Posterior cingulate gyrus (tissue), 11 donors: ENCODE measurements at regions not wholly inside any gene's neighbourhood (a gene's known extent, or its start where the extent isn't known, plus 50 kb on each side); places are given as distances from the start of the nearest gene placed in this dataset.
A peak's percentile ranks its signal among the peaks of the same experiment; 100 is the strongest.
"Not testable (repeated sequence)": the region's sequence is repeated elsewhere in the genome, so short reads cannot be mapped to it uniquely, and the experiment has no call there.

ENCODE experiments used
- DNase-seq, 10 donors: peaks; one replicate each; pipeline versions ENCODE4 v3.0.0 to v3.0.0-alpha.2; 2020 to 2021; ENCODE audit warnings: mixed read lengths in 3 of 10
- intact Hi-C: fragments of 100-400 bp; cut with DNase I; formaldehyde crosslinking; loops from one replicate; pipeline ENCODE4 v1.15.1; 2023

- DNase-seq: no peak
- intact Hi-C loops: no loop called here
Measured at GRCh38 chr6:11411593-11411992, 126.0 kb upstream of the TMEM170B start.

- peak in 4 of 10 donors; percentile 14 to 83 (median 30) for DNase-seq
- intact Hi-C loops: no loop called here
Measured at GRCh38 chr6:11410539-11411307, 126.8 kb upstream of the TMEM170B start.

GRCh38 chr6:11409371-11409770 lies 128.2 kb upstream of the TMEM170B start:
- intact Hi-C loops: no loop called here
- DNase-seq: no peak

- intact Hi-C loops: no loop called here
- no peak for DNase-seq
Measured at GRCh38 chr6:11407414-11407813, 130.1 kb upstream of the TMEM170B start.

- intact Hi-C loops: no loop called here
Measured at GRCh38 chr6:11404838-11405237, 132.7 kb upstream of the TMEM170B start.

GRCh38 chr6:11404081-11404480 lies 133.5 kb upstream of the TMEM170B start:
- no peak for DNase-seq
- intact Hi-C loops: no loop called here

More at GRCh38 chr6:11404838-11405237, 132.7 kb upstream of the TMEM170B start:
- DNase-seq: peak in 1 of 10 donors; percentile 70

- DNase-seq: no peak
- intact Hi-C loops: no loop called here
Measured at GRCh38 chr6:11403035-11403601, 134.4 kb upstream of the TMEM170B start.

GRCh38 chr6:11402581-11402980 lies 135.0 kb upstream of the TMEM170B start:
- intact Hi-C loops: not testable (repeated sequence)
- peak in 1 of 10 donors; percentile 75 for DNase-seq

- DNase-seq, intact Hi-C loops: not testable (repeated sequence)
Measured at GRCh38 chr6:11401954-11402353, 135.6 kb upstream of the TMEM170B start.

- no peak for DNase-seq
Measured at GRCh38 chr6:11398451-11399326, 138.9 kb upstream of the TMEM170B start.

GRCh38 chr6:11397622-11398450 lies 139.7 kb upstream of the TMEM170B start:
- intact Hi-C loops: no loop called here
- no peak for DNase-seq

More at GRCh38 chr6:11398451-11399326, 138.9 kb upstream of the TMEM170B start:
- intact Hi-C loops: no loop called here

GRCh38 chr6:11396860-11397259 lies 140.7 kb upstream of the TMEM170B start:
- intact Hi-C loops: no loop called here
- DNase-seq: no peak

- no peak for DNase-seq
- intact Hi-C loops: no loop called here
Measured at GRCh38 chr6:11393713-11394627, 143.6 kb upstream of the TMEM170B start.

GRCh38 chr6:11392778-11393507 lies 144.6 kb upstream of the TMEM170B start:
- intact Hi-C loops: no loop called here
- no peak for DNase-seq

GRCh38 chr6:11391934-11392777 lies 145.4 kb upstream of the TMEM170B start:
- intact Hi-C loops: no loop called here
- no peak for DNase-seq

- no peak for DNase-seq
- intact Hi-C loops: no loop called here
Measured at GRCh38 chr6:11389977-11390376, 147.6 kb upstream of the TMEM170B start.
